Globus pallidus (tissue), 1 donor: ENCODE measurements at regions not wholly inside any gene's neighbourhood (a gene's known extent, or its start where the extent isn't known, plus 50 kb on each side); places are given as distances from the start of the nearest gene placed in this dataset.

Source experiments
- DNase-seq: peaks from one replicate; pipeline ENCODE4 v3.0.0-alpha.2; 2015; ENCODE audit warnings: low spot score

- no peak for DNase-seq
These were observed 73.6 kb upstream of the CNTN1 start for GRCh38 chr12:40618636-40619035.

GRCh38 chr12:40620564-40621019 lies 71.6 kb upstream of the CNTN1 start:
- no peak for DNase-seq

GRCh38 chr12:40622246-40622838 lies 69.9 kb upstream of the CNTN1 start:
- peak; percentile 34 for DNase-seq

- no peak for DNase-seq
These were observed 60.1 kb upstream of the CNTN1 start for GRCh38 chr12:40632171-40632570.

GRCh38 chr12:40632933-40633332 lies 59.3 kb upstream of the CNTN1 start:
- no peak for DNase-seq

GRCh38 chr12:40634517-40635131 lies 57.6 kb upstream of the CNTN1 start:
- no peak for DNase-seq

- DNase-seq: no peak
These were observed 57.0 kb upstream of the CNTN1 start for GRCh38 chr12:40635141-40635731.
